Osteoblast (primary cell): ENCODE measurements at regions not wholly inside any gene's neighbourhood (a gene's known extent, or its start where the extent isn't known, plus 50 kb on each side); places are given as distances from the start of the nearest gene placed in this dataset.

Source experiments
- DNase-seq: peaks from one replicate; pipeline ENCODE4 v3.0.0; 2011; ENCODE audit warnings: low spot score, mixed read lengths; ENCODE audit not compliant: insufficient read length; ENCODE audit errors: missing footprints
- H2AFZ ChIP-seq: 2 replicates; pipeline ENCODE4 v1.6.0; 2011; ENCODE audit warnings: mild to moderate bottlenecking, low read length
- H3K27ac ChIP-seq: 2 replicates; pipeline ENCODE4 v1.5.1; 2011; ENCODE audit warnings: mild to moderate bottlenecking, low read depth, low read length, moderate library complexity
- H3K27me3 ChIP-seq: 2 replicates; pipeline ENCODE4 v1.6.0; 2012; ENCODE audit warnings: mild to moderate bottlenecking, control low read depth, inconsistent platforms, low read length, moderate library complexity; ENCODE audit not compliant: insufficient read depth
- H3K36me3 ChIP-seq: 2 replicates; pipeline ENCODE4 v1.5.1; 2011; ENCODE audit warnings: mild to moderate bottlenecking, low read length, control low read depth, moderate library complexity; ENCODE audit not compliant: insufficient read depth
- H3K4me1 ChIP-seq: 2 replicates; pipeline ENCODE4 v1.5.1; 2011; ENCODE audit warnings: mild to moderate bottlenecking, low read length, control low read depth, moderate library complexity; ENCODE audit not compliant: insufficient read depth
- H3K4me2 ChIP-seq: 2 replicates; pipeline ENCODE4 v1.6.0; 2011; ENCODE audit warnings: mild to moderate bottlenecking, low read length; ENCODE audit not compliant: insufficient read depth
- H3K4me3 ChIP-seq: fragments of 200-600 bp; sonication (generic); 3 replicates; pipeline ENCODE4 v1.5.1; 2012; ENCODE audit warnings: mild to moderate bottlenecking, low read length, inconsistent platforms; ENCODE audit not compliant: insufficient read depth
- H3K79me2 ChIP-seq: 2 replicates; pipeline ENCODE4 v1.6.0; 2012; ENCODE audit warnings: mild to moderate bottlenecking, low read length, control low read depth, inconsistent platforms; ENCODE audit not compliant: insufficient read depth
- H3K9me3 ChIP-seq: 2 replicates; pipeline ENCODE4 v1.5.1; 2011; ENCODE audit warnings: low read depth, low read length, control low read depth
- H4K20me1 ChIP-seq: 2 replicates; pipeline ENCODE4 v1.6.0; 2012; ENCODE audit warnings: mild to moderate bottlenecking, low read length, control low read depth; ENCODE audit not compliant: insufficient read depth
- TF ChIP-seq, protein P1 (sequence below): IDR thresholded peaks from 2 replicates; pipeline ENCODE4 v1.5.1; 2011; ENCODE audit warnings: mild to moderate bottlenecking, low read depth, low read length, moderate library complexity; ENCODE audit errors: extremely low read depth

DNA sequence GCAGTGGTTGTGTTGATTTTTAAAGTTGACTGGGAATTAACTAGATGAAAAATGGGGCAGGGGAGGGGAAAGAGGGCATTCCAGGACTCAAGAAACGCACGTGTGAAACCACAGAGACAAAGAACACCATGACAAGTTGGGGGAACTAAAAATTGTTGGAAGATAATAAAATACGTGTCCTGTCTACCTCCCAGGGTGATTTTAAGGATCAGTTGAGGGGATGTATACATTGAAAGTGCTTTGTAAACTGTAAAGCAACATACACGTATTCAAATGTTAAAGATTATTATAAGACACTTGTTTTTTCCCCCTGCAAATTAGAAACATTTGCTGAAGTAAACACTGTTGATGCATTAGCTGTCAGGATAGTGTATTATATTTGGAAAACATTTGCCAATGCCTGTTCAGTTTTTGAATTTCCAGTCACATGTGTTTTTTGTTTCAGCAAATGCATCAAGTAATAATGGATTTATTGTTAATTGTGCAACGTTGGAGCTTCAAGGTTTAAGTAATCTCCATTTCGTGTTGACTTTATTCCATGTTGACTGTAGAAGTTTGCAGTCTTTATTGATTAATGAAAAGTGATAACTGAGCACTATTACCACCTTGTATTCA is 412.7 kb downstream of the ACTL7B start:
- Histone ChIP-seq H4K20me1 (no peaks in the 10 kb centered on the region), H3K4me2 (peak overlapping the region; percentile 83), H3K9me3 (no peaks in the 10 kb centered on the region), H3K36me3 (no peaks in the 10 kb centered on the region), H3K4me1 (peaks cover 53% of the 10 kb centered on the region), H3K4me3 (peak overlapping the region; percentile 62), H3K27me3 (no peaks in the 10 kb centered on the region), H3K27ac (peak overlapping the region; percentile 96), H2AFZ (peak overlapping the region; percentile 34), H3K79me2 (no peaks in the 10 kb centered on the region)
- DNase-seq: no peak
- TF ChIP-seq, protein P1, sequence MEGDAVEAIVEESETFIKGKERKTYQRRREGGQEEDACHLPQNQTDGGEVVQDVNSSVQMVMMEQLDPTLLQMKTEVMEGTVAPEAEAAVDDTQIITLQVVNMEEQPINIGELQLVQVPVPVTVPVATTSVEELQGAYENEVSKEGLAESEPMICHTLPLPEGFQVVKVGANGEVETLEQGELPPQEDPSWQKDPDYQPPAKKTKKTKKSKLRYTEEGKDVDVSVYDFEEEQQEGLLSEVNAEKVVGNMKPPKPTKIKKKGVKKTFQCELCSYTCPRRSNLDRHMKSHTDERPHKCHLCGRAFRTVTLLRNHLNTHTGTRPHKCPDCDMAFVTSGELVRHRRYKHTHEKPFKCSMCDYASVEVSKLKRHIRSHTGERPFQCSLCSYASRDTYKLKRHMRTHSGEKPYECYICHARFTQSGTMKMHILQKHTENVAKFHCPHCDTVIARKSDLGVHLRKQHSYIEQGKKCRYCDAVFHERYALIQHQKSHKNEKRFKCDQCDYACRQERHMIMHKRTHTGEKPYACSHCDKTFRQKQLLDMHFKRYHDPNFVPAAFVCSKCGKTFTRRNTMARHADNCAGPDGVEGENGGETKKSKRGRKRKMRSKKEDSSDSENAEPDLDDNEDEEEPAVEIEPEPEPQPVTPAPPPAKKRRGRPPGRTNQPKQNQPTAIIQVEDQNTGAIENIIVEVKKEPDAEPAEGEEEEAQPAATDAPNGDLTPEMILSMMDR: no peak

DNA sequence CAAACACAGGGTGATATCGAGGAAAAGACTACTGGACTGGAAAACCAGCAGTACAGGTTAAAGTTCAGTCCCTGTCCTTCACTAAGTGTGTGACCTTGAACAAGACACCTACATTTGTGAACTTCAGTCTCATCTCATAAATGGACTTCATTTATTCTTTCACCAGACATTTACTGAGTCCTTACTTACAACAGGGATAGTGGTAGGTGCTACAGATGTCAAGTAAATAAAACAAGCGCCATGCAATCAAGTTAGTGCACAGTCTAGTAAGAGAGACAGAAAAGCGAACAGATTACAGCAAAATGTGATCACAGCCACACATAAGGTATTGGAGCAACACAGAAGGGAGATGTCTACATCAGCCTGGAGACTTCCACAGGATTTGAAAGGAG is 413.2 kb downstream of the ACTL7B start:
- Histone ChIP-seq H3K79me2 (no peaks in the 10 kb centered on the region), H2AFZ (peak overlapping the region; percentile 34), H3K27me3 (no peaks in the 10 kb centered on the region), H3K4me1 (peaks cover 53% of the 10 kb centered on the region), H3K9me3 (no peaks in the 10 kb centered on the region), H3K36me3 (no peaks in the 10 kb centered on the region), H3K4me3 (no peak overlapping the region), H3K27ac (peak overlapping the region; percentile 96), H3K4me2 (no peak overlapping the region), H4K20me1 (no peaks in the 10 kb centered on the region)
- TF ChIP-seq, protein P1: no peak
- no peak for DNase-seq

DNA sequence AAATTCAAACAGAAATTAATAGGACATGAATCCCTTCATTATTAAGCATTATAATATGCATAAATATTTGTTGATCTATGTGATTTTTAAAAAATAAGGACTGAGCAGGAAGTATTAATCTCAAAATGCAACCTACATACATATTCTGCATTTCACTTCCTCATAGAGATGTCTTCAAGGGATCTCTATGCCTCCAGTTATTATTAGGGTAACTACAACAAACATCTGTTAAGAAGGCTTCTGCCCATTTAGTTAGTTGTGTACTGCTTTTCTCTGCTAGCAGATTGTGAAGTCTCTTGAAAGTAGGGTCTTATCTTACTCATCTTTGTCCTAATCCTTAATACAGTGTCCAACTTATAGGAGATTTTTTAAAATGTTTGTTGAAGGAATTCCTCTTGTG is 414.1 kb downstream of the ACTL7B start:
- H3K27ac ChIP-seq: no peak overlapping the region
- H3K36me3 ChIP-seq: no peaks in the 10 kb centered on the region
- no peaks in the 10 kb centered on the region for H3K9me3 ChIP-seq
- TF ChIP-seq, protein P1: no peak
- DNase-seq: no peak
- H3K4me1 ChIP-seq: peaks cover 53% of the 10 kb centered on the region
- H3K4me3 ChIP-seq: no peak overlapping the region
- H3K4me2 ChIP-seq: no peak overlapping the region
- H2AFZ ChIP-seq: no peak overlapping the region
- H3K79me2 ChIP-seq: no peaks in the 10 kb centered on the region
- H3K27me3 ChIP-seq: no peaks in the 10 kb centered on the region
- no peaks in the 10 kb centered on the region for H4K20me1 ChIP-seq

DNA sequence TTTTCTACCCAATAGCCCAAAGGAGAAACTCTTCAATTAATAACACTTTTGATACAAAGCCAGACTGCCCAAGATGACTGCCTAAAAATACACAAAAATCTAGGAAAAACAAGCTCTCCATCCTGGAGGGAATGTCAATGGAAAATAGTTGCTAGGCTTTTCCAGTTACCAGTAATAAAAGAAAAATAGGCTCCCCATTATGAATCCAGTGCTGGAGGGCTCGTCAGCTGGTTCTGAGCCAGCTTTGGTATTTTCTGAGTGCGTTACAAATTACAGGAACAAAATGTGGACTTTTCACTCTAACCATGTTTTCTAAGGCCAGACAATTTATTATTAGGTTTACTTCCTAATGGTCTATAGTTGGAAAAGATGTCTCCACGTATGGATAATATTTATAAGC is 414.5 kb downstream of the ACTL7B start:
- Histone ChIP-seq H2AFZ (no peak overlapping the region), H3K9me3 (no peaks in the 10 kb centered on the region), H3K4me3 (no peak overlapping the region), H3K27me3 (no peaks in the 10 kb centered on the region), H3K27ac (peak overlapping the region; percentile 59), H3K4me1 (peaks cover 53% of the 10 kb centered on the region), H3K79me2 (no peaks in the 10 kb centered on the region), H4K20me1 (no peaks in the 10 kb centered on the region), H3K36me3 (no peaks in the 10 kb centered on the region), H3K4me2 (no peak overlapping the region)
- TF ChIP-seq, protein P1: no peak
- DNase-seq: no peak
